Breast epithelium (tissue), 3 donors: ENCODE measurements at regions not wholly inside any gene's neighbourhood (a gene's known extent, or its start where the extent isn't known, plus 50 kb on each side); places are given as distances from the start of the nearest gene placed in this dataset.

Experiments used
- POLR2AphosphoS5 ChIP-seq, 3 donors: sonication (generic); formaldehyde crosslinking; IDR thresholded peaks; one replicate each; pipeline ENCODE4 v1.6.1; 2017; ENCODE audit warnings: antibody characterized with exemption in 3 of 3
- TF ChIP-seq, protein P1 (sequence below), 3 donors: fragments of 450-650 bp; IDR thresholded peaks; one replicate each; pipeline ENCODE4 v1.5.1; 2016 to 2017; ENCODE audit warnings: antibody characterized with exemption in 3 of 3, mild to moderate bottlenecking in 3 of 3, moderate library complexity in 3 of 3

GRCh38 chr12:105613887-105614286, 283.4 kb downstream of the C12orf75 start:
- TF ChIP-seq, protein P1, sequence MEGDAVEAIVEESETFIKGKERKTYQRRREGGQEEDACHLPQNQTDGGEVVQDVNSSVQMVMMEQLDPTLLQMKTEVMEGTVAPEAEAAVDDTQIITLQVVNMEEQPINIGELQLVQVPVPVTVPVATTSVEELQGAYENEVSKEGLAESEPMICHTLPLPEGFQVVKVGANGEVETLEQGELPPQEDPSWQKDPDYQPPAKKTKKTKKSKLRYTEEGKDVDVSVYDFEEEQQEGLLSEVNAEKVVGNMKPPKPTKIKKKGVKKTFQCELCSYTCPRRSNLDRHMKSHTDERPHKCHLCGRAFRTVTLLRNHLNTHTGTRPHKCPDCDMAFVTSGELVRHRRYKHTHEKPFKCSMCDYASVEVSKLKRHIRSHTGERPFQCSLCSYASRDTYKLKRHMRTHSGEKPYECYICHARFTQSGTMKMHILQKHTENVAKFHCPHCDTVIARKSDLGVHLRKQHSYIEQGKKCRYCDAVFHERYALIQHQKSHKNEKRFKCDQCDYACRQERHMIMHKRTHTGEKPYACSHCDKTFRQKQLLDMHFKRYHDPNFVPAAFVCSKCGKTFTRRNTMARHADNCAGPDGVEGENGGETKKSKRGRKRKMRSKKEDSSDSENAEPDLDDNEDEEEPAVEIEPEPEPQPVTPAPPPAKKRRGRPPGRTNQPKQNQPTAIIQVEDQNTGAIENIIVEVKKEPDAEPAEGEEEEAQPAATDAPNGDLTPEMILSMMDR (IDR thresholded peaks at IDR 0.05): no peak
- no peak for TF ChIP-seq POLR2AphosphoS5 (IDR thresholded peaks at IDR 0.05)
